ENCODE measurements at regions not wholly inside any gene's neighbourhood (a gene's known extent, or its start where the extent isn't known, plus 50 kb on each side); places are given as distances from the start of the nearest gene placed in this dataset.

DNA sequence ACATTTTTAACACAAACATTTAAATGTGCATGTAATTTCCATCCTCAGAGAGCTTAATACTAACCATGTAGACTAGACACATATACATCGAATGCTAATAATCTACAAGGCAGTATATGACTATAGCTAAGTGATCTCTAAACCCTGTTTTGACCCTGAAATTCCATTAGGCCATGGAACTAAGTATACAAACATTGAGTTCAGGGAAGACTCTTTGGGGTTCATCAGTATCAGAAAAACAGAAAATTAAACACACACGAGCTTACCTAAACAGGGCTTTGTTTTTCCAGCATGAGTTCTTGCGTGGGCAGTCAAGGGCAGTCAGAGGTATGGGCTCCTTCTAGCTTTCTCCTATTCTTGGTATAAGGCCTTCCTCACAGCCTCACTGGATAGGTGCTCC is 106.0 kb upstream of the COPS8 start:
- TF ChIP-seq, protein P1, sequence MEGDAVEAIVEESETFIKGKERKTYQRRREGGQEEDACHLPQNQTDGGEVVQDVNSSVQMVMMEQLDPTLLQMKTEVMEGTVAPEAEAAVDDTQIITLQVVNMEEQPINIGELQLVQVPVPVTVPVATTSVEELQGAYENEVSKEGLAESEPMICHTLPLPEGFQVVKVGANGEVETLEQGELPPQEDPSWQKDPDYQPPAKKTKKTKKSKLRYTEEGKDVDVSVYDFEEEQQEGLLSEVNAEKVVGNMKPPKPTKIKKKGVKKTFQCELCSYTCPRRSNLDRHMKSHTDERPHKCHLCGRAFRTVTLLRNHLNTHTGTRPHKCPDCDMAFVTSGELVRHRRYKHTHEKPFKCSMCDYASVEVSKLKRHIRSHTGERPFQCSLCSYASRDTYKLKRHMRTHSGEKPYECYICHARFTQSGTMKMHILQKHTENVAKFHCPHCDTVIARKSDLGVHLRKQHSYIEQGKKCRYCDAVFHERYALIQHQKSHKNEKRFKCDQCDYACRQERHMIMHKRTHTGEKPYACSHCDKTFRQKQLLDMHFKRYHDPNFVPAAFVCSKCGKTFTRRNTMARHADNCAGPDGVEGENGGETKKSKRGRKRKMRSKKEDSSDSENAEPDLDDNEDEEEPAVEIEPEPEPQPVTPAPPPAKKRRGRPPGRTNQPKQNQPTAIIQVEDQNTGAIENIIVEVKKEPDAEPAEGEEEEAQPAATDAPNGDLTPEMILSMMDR (IDR thresholded peaks at IDR 0.05; ENCODE audit: control extremely low read depth in 1 of 3, insufficient read depth in 1 of 3, low read depth in 1 of 3, low read length in 3 of 3), result no peak
- TF ChIP-seq, protein P2, sequence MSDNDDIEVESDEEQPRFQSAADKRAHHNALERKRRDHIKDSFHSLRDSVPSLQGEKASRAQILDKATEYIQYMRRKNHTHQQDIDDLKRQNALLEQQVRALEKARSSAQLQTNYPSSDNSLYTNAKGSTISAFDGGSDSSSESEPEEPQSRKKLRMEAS (IDR thresholded peaks at IDR 0.05), result no peak
- no peak for TF ChIP-seq KDM1A (IDR thresholded peaks at IDR 0.05; ENCODE audit: borderline replicate concordance, low read length)
- TF ChIP-seq, protein P3, sequence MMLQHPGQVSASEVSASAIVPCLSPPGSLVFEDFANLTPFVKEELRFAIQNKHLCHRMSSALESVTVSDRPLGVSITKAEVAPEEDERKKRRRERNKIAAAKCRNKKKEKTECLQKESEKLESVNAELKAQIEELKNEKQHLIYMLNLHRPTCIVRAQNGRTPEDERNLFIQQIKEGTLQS (IDR thresholded peaks at IDR 0.05; ENCODE audit: insufficient read depth, low read depth, low read length), result no peak
- no peak for TF ChIP-seq SAP30 (IDR thresholded peaks at IDR 0.05; ENCODE audit: insufficient read depth, insufficient replicate concordance, low read length)
- TF ChIP-seq MAFK (IDR thresholded peaks at IDR 0.05; ENCODE audit: low read depth, low read length), result no peak
- no peak for TF ChIP-seq POLR2A (IDR thresholded peaks at IDR 0.05; ENCODE audit: control extremely low read depth in 1 of 2, low read depth in 2 of 2, low read length in 2 of 2)

All from H1 (cell line).